ENCODE measurements at regions not wholly inside any gene's neighbourhood (a gene's known extent, or its start where the extent isn't known, plus 50 kb on each side); places are given as distances from the start of the nearest gene placed in this dataset.

GRCh38 chr7:25580141-25580540 lies 351.9 kb upstream of the NPVF start:
- H3K4me3 ChIP-seq (ENCODE audit: low read depth, low read length) = no peak overlapping the region

GRCh38 chr7:25583621-25584020 lies 355.3 kb upstream of the NPVF start:
- no peak overlapping the region for H3K4me3 ChIP-seq (ENCODE audit: low read depth, low read length)

- no peak overlapping the region for H3K4me3 ChIP-seq (ENCODE audit: low read depth, low read length)
Observed at GRCh38 chr7:25584112-25584938, 356.0 kb upstream of the NPVF start.

- no peak overlapping the region for H3K4me3 ChIP-seq (ENCODE audit: low read depth, low read length)
Observed at GRCh38 chr7:25586513-25586912, 358.2 kb upstream of the NPVF start.

GRCh38 chr7:25594122-25594521 lies 365.8 kb upstream of the NPVF start:
- no peak overlapping the region for H3K4me3 ChIP-seq (ENCODE audit: low read depth, low read length)

- no peak overlapping the region for H3K4me3 ChIP-seq (ENCODE audit: low read depth, low read length)
Observed at GRCh38 chr7:25594728-25595127, 366.4 kb upstream of the NPVF start.

- no peak overlapping the region for H3K4me3 ChIP-seq (ENCODE audit: low read depth, low read length)
Observed at GRCh38 chr7:25595996-25596395, 367.7 kb upstream of the NPVF start.

- no peak overlapping the region for H3K4me3 ChIP-seq (ENCODE audit: low read depth, low read length)
Observed at GRCh38 chr7:25596443-25596842, 368.2 kb upstream of the NPVF start.

GRCh38 chr7:25597946-25598345 lies 369.7 kb upstream of the NPVF start:
- no peak overlapping the region for H3K4me3 ChIP-seq (ENCODE audit: low read depth, low read length)

- no peak overlapping the region for H3K4me3 ChIP-seq (ENCODE audit: low read depth, low read length)
Observed at GRCh38 chr7:25598765-25599164, 370.5 kb upstream of the NPVF start.

- H3K4me3 ChIP-seq (ENCODE audit: low read depth, low read length) = no peak overlapping the region
Observed at GRCh38 chr7:25600262-25600920, 372.1 kb upstream of the NPVF start.

GRCh38 chr7:25602730-25603426 lies 374.6 kb upstream of the NPVF start:
- peak overlapping the region; percentile 37 for H3K4me3 ChIP-seq (ENCODE audit: low read depth, low read length)

- peak overlapping the region; percentile 37 for H3K4me3 ChIP-seq (ENCODE audit: low read depth, low read length)
Observed at GRCh38 chr7:25603427-25603740, 375.1 kb upstream of the NPVF start.

- H3K4me3 ChIP-seq (ENCODE audit: low read depth, low read length) = no peak overlapping the region
Observed at GRCh38 chr7:25611196-25611595, 382.9 kb upstream of the NPVF start.

- no peak overlapping the region for H3K4me3 ChIP-seq (ENCODE audit: low read depth, low read length)
Observed at GRCh38 chr7:25613912-25614311, 385.6 kb upstream of the NPVF start.

- no peak overlapping the region for H3K4me3 ChIP-seq (ENCODE audit: low read depth, low read length)
Observed at GRCh38 chr7:25614415-25614814, 386.1 kb upstream of the NPVF start.

- H3K4me3 ChIP-seq (ENCODE audit: low read depth, low read length) = no peak overlapping the region
Observed at GRCh38 chr7:25615003-25615402, 386.7 kb upstream of the NPVF start.

GRCh38 chr7:25615593-25615992 lies 387.3 kb upstream of the NPVF start:
- no peak overlapping the region for H3K4me3 ChIP-seq (ENCODE audit: low read depth, low read length)

- no peak overlapping the region for H3K4me3 ChIP-seq (ENCODE audit: low read depth, low read length)
Observed at GRCh38 chr7:25617214-25617613, 388.9 kb upstream of the NPVF start.

GRCh38 chr7:25617673-25618072 lies 389.4 kb upstream of the NPVF start:
- no peak overlapping the region for H3K4me3 ChIP-seq (ENCODE audit: low read depth, low read length)

GRCh38 chr7:25619381-25619780 lies 391.1 kb upstream of the NPVF start:
- no peak overlapping the region for H3K4me3 ChIP-seq (ENCODE audit: low read depth, low read length)

Data from iPS-11a (cell line).